GM19455 (cell line): ENCODE measurements at regions not wholly inside any gene's neighbourhood (a gene's known extent, or its start where the extent isn't known, plus 50 kb on each side); places are given as distances from the start of the nearest gene placed in this dataset.
"Not testable (repeated sequence)": the region's sequence is repeated elsewhere in the genome, so short reads cannot be mapped to it uniquely, and the experiment has no call there.

Experiments used
- ATAC-seq: cut with Tn5 transposase; IDR thresholded peaks from one replicate; pipeline ENCODE4 v1.9.1; 2021; ENCODE audit not compliant: unreplicated experiment

GRCh38 chr4:115200201-115201041 lies 87.0 kb upstream of the NDST4 start:
- not testable (repeated sequence) for ATAC-seq

- ATAC-seq: not testable (repeated sequence)
Observed at GRCh38 chr4:115194612-115195011, 81.2 kb upstream of the NDST4 start.

- no peak for ATAC-seq
Observed at GRCh38 chr4:115190529-115190928, 77.1 kb upstream of the NDST4 start.

GRCh38 chr4:115187136-115187535 lies 73.7 kb upstream of the NDST4 start:
- no peak for ATAC-seq

- ATAC-seq: not testable (repeated sequence)
Observed at GRCh38 chr4:115179438-115180062, 66.1 kb upstream of the NDST4 start.

- ATAC-seq: not testable (repeated sequence)
Observed at GRCh38 chr4:115178687-115179086, 65.3 kb upstream of the NDST4 start.

- ATAC-seq: no peak
Observed at GRCh38 chr4:115171220-115171619, 57.8 kb upstream of the NDST4 start.

- no peak for ATAC-seq
Observed at GRCh38 chr4:115165503-115165902, 52.1 kb upstream of the NDST4 start.
